Neural progenitor cell (in vitro differentiated cells): ENCODE measurements at regions not wholly inside any gene's neighbourhood (a gene's known extent, or its start where the extent isn't known, plus 50 kb on each side); places are given as distances from the start of the nearest gene placed in this dataset.

ENCODE experiments used
- DNase-seq: peaks from one replicate; pipeline ENCODE4 v3.0.0-alpha.2; 2016; ENCODE audit warnings: low spot score
- H2AFZ ChIP-seq: fragments of 200-600 bp; sonication (generic); replicated peaks from 2 replicates; pipeline ENCODE4 v1.6.1; 2016; ENCODE audit warnings: antibody characterized with exemption
- H3F3A ChIP-seq: fragments of 200-600 bp; sonication (generic); 2 replicates; pipeline ENCODE4 v1.6.1; 2016; ENCODE audit warnings: antibody characterized with exemption, low read depth
- H3K27ac ChIP-seq: fragments of 200-600 bp; sonication (generic); 2 replicates; pipeline ENCODE4 v1.5.1; 2016; ENCODE audit warnings: mild to moderate bottlenecking
- H3K27me3 ChIP-seq: fragments of 200-600 bp; sonication (generic); 2 replicates; pipeline ENCODE4 v1.6.1; 2016; ENCODE audit warnings: mild to moderate bottlenecking, moderate library complexity
- H3K36me3 ChIP-seq: fragments of 200-600 bp; sonication (generic); 2 replicates; pipeline ENCODE4 v1.5.1; 2016
- H3K4me1 ChIP-seq: fragments of 200-600 bp; sonication (generic); 2 replicates; pipeline ENCODE4 v1.6.1; 2016; ENCODE audit warnings: mixed run types
- H3K4me2 ChIP-seq: fragments of 200-600 bp; sonication (generic); 2 replicates; pipeline ENCODE4 v1.6.1; 2016
- H3K4me3 ChIP-seq: fragments of 200-600 bp; sonication (generic); 2 replicates; pipeline ENCODE4 v1.5.1; 2016
- H3K79me2 ChIP-seq: fragments of 200-600 bp; sonication (generic); 2 replicates; pipeline ENCODE4 v1.6.1; 2016; ENCODE audit warnings: low read depth
- H3K9ac ChIP-seq: fragments of 200-600 bp; sonication (generic); 2 replicates; pipeline ENCODE4 v1.6.1; 2016
- H3K9me3 ChIP-seq: fragments of 200-600 bp; sonication (generic); 2 replicates; pipeline ENCODE4 v1.5.1; 2016; ENCODE audit warnings: low read depth
- H4K20me1 ChIP-seq: fragments of 200-600 bp; sonication (generic); 2 replicates; pipeline ENCODE4 v1.6.1; 2016; ENCODE audit warnings: low read depth
- H3K27ac Mint-ChIP-seq: 3 replicates; pipeline ENCODE4 v1.8.0; 2021; ENCODE audit warnings: mixed read lengths
- H3K27me3 Mint-ChIP-seq: 2 replicates; pipeline ENCODE4 v1.8.0; 2022; ENCODE audit warnings: low read depth, mild to moderate bottlenecking, inconsistent platforms, moderate library complexity, mixed read lengths; ENCODE audit not compliant: insufficient read depth
- H3K36me3 Mint-ChIP-seq: 3 replicates; pipeline ENCODE4 v1.8.0; 2021; ENCODE audit warnings: mixed read lengths
- H3K4me1 Mint-ChIP-seq: 3 replicates; pipeline ENCODE4 v1.8.0; 2021; ENCODE audit warnings: mixed read lengths
- H3K4me3 Mint-ChIP-seq: 3 replicates; pipeline ENCODE4 v1.8.0; 2021; ENCODE audit warnings: mild to moderate bottlenecking, moderate library complexity, mixed read lengths
- H3K9me3 Mint-ChIP-seq: 3 replicates; pipeline ENCODE4 v1.8.0; 2020; ENCODE audit warnings: mixed read lengths
- CTCF ChIP-seq: fragments of 200-600 bp; sonication (generic); IDR thresholded peaks from 2 replicates; pipeline ENCODE4 v1.5.1; 2017; ENCODE audit warnings: antibody characterized with exemption, mild to moderate bottlenecking
- EZH2 ChIP-seq: fragments of 200-600 bp; sonication (generic); IDR thresholded peaks from 2 replicates; pipeline ENCODE4 v1.6.1; 2017; ENCODE audit warnings: antibody characterized with exemption, mild to moderate bottlenecking, moderate library complexity
- EZH2phosphoT487 ChIP-seq: fragments of 200-600 bp; sonication (generic); IDR thresholded peaks from 2 replicates; pipeline ENCODE4 v1.6.1; 2017; ENCODE audit warnings: antibody characterized with exemption

- Histone ChIP-seq H3K9ac (no peak overlapping the region), H3K27me3 (no peaks in the 10 kb centered on the region), H2AFZ (no peak overlapping the region), H3K4me2 (no peak overlapping the region), H3K9me3 (no peaks in the 10 kb centered on the region), H3K4me1 (no peaks in the 10 kb centered on the region), H3K27ac (no peak overlapping the region), H3K79me2 (no peaks in the 10 kb centered on the region), H4K20me1 (no peaks in the 10 kb centered on the region), H3K4me3 (no peak overlapping the region), H3F3A (no peaks in the 10 kb centered on the region), H3K36me3 (no peaks in the 10 kb centered on the region)
- no peak overlapping the region for H3K4me3 Mint-ChIP-seq
- no peaks in the 10 kb centered on the region for H3K36me3 Mint-ChIP-seq
- TF ChIP-seq EZH2phosphoT487 (no peak), EZH2 (no peak), CTCF (no peak)
- H3K9me3 Mint-ChIP-seq = peaks cover 5% of the 10 kb centered on the region
- H3K4me1 Mint-ChIP-seq = peaks cover 2% of the 10 kb centered on the region
- no peak for DNase-seq
- no peak overlapping the region for H3K27ac Mint-ChIP-seq
- H3K27me3 Mint-ChIP-seq = no peaks in the 10 kb centered on the region
Measured at GRCh38 chrX:98407584-98407983, 1523.9 kb downstream of the RPA4 start.

GRCh38 chrX:98409867-98410266, 1526.2 kb downstream of the RPA4 start:
- Histone ChIP-seq H4K20me1 (no peaks in the 10 kb centered on the region), H3F3A (no peaks in the 10 kb centered on the region), H2AFZ (no peak overlapping the region), H3K9ac (no peak overlapping the region), H3K36me3 (no peaks in the 10 kb centered on the region), H3K4me1 (no peaks in the 10 kb centered on the region), H3K27ac (no peak overlapping the region), H3K9me3 (no peaks in the 10 kb centered on the region), H3K79me2 (no peaks in the 10 kb centered on the region), H3K27me3 (no peaks in the 10 kb centered on the region), H3K4me2 (no peak overlapping the region), H3K4me3 (no peak overlapping the region)
- H3K4me1 Mint-ChIP-seq = peaks cover 2% of the 10 kb centered on the region
- H3K4me3 Mint-ChIP-seq = no peak overlapping the region
- peaks cover 10% of the 10 kb centered on the region for H3K9me3 Mint-ChIP-seq
- no peak for DNase-seq
- H3K27me3 Mint-ChIP-seq = no peaks in the 10 kb centered on the region
- H3K36me3 Mint-ChIP-seq = no peaks in the 10 kb centered on the region
- no peak overlapping the region for H3K27ac Mint-ChIP-seq
- TF ChIP-seq CTCF (no peak), EZH2phosphoT487 (no peak), EZH2 (no peak)

- H3K4me3 ChIP-seq = no peak overlapping the region
- H3K27me3 Mint-ChIP-seq = no peaks in the 10 kb centered on the region
- H3K79me2 ChIP-seq = no peaks in the 10 kb centered on the region
Measured at GRCh38 chrX:98412058-98412457, 1528.3 kb downstream of the RPA4 start.

More at GRCh38 chrX:98412058-98412457, 1528.3 kb downstream of the RPA4 start:
- Histone ChIP-seq H3K9ac (no peak overlapping the region), H2AFZ (no peak overlapping the region), H4K20me1 (no peaks in the 10 kb centered on the region), H3K27me3 (no peaks in the 10 kb centered on the region), H3K9me3 (no peaks in the 10 kb centered on the region), H3K27ac (no peak overlapping the region), H3K4me2 (no peak overlapping the region), H3K4me1 (no peaks in the 10 kb centered on the region), H3K36me3 (no peaks in the 10 kb centered on the region), H3F3A (no peaks in the 10 kb centered on the region)
- peaks cover 10% of the 10 kb centered on the region for H3K9me3 Mint-ChIP-seq
- H3K27ac Mint-ChIP-seq = no peak overlapping the region
- DNase-seq = no peak
- no peaks in the 10 kb centered on the region for H3K36me3 Mint-ChIP-seq
- TF ChIP-seq EZH2 (no peak), EZH2phosphoT487 (no peak), CTCF (no peak)
- no peak overlapping the region for H3K4me3 Mint-ChIP-seq
- peaks cover 2% of the 10 kb centered on the region for H3K4me1 Mint-ChIP-seq
